NCI-H2107 treated with DMSO at 0.1 percent for 48 hours (cell line): ENCODE measurements at regions not wholly inside any gene's neighbourhood (a gene's known extent, or its start where the extent isn't known, plus 50 kb on each side); places are given as distances from the start of the nearest gene placed in this dataset.

Experiments used
- DNase-seq: peaks from one replicate; lab custom pipeline; 2025; ENCODE audit not compliant: unreplicated experiment; lab: John Stamatoyannopoulos, UW

GRCh38 chr2:59627599-59627998 lies 925.9 kb downstream of the BCL11A start:
- DNase-seq = no peak

DNA sequence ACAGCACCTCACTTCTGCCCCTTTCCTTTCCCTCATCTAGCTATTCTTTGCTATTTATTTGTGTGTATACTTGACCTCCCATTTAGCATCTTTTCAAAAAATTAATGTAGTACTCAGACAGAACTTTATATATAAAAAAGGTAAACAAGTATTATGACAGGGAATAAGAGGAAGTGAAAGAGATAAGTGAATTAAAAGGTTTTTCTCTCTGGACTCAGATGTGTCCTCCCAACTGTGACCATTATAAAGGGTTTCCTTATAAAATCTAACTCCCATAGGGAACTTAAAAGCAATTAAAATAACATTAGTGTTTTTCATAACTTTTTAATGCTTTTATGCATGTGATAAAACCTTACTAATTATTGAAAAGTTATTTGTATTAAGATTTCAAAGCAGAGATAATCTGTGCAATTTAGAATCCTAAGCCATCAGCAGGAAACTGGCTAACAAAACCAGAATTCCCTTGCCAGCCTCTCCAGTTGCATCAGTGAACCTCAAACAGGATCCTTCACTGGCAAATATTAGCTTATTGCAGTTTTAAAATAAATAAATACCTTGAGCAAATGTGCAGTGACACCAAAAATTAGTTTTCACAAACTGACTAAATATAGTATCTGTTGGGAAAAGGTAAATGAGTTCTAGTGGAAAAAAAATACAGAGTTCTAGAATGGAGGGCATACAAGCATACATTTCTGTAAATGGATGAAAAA lies 930.7 kb downstream of the BCL11A start:
- no peak for DNase-seq

GRCh38 chr2:59604123-59604522 lies 949.3 kb downstream of the BCL11A start:
- DNase-seq = no peak

- DNase-seq = no peak
Measured at GRCh38 chr2:59594671-59595222, 958.7 kb downstream of the BCL11A start.

DNA sequence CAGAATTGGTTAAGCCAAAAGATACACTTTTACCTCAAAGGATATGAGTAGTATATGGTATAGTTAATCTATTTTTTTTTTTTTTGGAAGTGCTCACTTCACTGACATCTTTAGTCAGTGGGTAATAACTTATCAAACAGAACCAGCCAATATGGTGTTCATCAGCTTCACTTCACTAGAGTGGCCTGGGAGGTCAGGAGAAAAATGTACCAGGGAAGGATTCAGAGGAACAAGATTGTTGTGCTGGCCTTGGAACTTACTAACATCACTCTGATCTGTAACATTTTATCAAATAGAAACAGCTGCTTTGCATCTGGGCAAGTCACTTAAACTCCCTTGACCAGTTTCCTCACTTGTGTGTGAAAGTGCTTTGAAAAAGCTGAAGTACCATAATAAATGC lies 962.7 kb downstream of the BCL11A start:
- no peak for DNase-seq

DNA sequence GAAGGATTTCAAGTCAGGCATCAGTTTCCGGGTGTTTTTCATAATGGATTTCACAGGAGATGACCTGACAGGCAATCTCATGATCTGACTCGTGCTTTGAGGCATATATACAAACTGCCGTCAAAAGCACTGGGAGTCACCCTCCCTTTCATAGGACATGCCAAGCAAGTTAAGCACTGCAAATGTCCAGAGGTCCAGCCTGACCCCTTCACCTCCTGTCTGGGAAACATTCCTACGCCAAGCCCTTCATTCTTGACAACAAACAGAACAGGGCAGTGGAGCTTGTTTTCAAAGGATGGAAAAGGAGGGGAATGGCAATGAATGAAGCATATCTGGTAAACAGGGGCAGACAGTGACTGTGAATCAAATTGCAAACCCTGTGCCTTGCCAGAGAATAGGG lies 963.6 kb downstream of the BCL11A start:
- no peak for DNase-seq

GRCh38 chr2:59588286-59588685 lies 965.2 kb downstream of the BCL11A start:
- DNase-seq = no peak

GRCh38 chr2:59586176-59586575 lies 967.3 kb downstream of the BCL11A start:
- DNase-seq = no peak

DNA sequence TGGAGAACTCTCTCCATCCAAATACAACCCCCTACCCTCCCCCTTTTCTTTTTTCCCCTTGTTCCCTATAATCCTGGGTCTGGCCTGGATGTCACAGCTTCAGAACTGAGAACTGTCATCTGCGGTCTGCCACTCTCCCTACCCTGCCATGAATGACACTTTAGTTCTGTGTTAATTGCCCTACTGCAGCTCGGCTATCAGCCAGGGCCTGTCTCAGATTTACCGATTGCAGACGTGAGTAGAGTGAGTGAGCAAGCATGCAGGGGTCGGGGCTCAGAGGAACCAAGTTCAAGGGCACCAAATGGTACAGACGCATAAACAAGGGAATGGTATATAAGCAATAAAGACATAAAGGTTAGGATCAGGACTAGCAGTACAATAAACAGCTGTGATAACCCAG lies 967.8 kb downstream of the BCL11A start:
- DNase-seq = peak; percentile 65

GRCh38 chr2:59584958-59585357 lies 968.5 kb downstream of the BCL11A start:
- peak; percentile 24 for DNase-seq

GRCh38 chr2:59583173-59583765 lies 970.2 kb downstream of the BCL11A start:
- DNase-seq = no peak

DNA sequence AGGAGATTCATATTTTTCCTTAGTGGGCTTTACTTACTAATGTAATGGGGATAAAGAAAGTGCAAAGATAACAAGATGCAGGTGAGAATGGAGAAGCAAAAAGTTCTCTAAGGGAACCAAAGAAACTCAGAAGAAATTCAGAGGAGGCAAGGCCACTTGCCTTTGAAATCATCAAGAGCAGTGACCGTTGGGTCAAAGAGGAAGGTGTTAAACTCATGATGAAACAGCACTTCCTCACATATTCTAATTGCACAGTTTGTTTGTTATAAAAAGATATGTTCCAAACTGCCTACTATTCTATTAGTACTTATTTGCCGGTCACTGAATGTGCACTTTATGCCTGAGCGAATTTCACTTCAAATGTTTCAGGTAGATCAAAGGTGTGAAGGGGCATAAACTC lies 975.1 kb downstream of the BCL11A start:
- no peak for DNase-seq

- no peak for DNase-seq
Measured at GRCh38 chr2:59575191-59575590, 978.3 kb downstream of the BCL11A start.

DNA sequence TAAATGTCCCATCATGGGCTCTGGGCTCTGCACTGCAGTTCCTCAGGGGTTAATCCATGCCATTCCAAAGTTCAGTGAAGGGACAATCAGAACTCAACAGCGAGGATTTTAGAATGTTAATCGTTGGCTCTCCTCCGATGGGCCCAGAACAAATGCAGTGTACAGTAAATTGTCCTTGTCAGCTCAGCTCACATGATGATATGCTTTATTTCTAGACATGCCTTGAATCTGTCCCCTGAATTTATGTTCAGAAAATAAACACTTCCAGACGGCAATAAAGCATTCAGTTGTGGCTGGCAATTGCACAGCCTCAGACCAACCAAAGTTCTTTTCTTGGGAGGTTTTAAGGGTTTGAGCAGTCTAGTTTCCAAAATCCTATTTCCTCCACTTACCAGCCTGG lies 981.2 kb downstream of the BCL11A start:
- DNase-seq = no peak

DNA sequence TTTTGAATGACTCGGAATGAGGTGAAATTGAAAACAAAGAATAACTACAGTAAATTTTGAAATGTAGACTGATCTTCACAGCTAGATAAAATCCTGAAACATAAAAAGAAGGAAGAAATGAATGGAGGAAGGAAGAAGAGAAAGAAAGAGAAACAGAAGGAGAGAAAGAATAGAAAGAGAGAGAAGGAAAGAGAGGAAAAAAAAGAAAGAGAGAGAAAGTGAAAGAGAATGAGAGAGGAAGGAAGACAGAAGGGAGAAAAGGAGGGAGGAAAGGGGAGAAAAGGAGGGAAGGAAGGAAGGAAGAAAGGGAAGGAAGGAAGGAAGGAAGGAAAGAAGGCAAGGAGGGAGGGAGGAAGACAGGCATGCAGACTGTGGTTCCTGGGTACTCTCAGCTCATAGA lies 982.6 kb downstream of the BCL11A start:
- DNase-seq = no peak

DNA sequence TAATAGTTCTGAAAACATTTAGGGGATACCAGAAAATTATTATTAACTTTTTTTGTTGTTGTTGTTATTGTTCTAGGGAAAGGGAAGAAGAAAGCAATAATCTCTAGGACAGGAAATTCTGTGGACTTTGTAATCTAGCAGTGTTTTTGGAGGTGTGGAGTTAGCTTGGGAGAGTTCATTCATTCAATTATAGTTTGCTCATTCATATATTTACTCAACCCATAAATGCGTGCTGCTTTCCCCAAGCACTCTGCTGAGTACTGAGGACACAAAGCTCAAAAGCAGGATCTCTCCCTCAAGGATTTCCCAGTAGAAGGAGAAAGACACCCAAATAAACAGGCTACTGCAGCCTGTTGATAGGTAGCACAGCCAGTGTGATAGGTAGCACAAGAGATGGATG lies 984.3 kb downstream of the BCL11A start:
- no peak for DNase-seq

DNA sequence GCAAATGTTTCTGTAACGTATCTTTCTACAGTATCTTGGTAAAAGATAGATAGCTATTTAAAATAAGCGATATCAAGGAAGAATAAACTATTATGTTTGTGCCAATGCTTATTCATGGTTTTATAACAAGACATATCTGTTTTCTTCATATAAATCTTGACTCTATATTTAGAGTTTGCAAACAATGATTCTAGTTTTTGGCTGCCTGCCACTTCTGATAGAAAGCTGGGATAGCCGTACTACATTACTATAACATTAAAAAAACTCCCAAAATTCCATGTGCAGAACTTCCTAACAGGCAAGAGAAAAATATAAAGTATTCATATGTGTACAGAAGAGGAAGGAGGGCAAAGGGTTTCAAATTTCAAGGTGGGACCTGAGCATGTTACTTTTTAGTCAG lies 985.0 kb downstream of the BCL11A start:
- no peak for DNase-seq

DNA sequence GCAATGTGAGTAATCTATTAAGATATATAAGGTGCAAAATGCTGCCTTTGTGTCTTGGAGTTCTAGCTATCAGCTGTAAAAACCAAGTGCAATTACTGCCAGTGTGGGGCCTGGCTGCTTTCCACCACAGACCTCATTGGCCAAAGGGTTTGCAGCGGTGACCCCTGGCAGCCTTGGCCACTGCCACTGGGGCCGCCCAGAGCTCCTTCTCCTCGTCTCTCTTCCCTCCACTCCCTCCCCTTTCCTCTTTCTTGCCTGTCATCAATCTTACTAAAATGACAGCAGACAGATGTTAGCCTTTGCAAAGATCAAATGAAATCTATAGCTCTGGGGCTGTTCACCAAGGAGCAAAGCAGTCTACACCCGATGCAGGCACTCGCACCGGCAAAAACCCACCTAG lies 986.3 kb downstream of the BCL11A start:
- DNase-seq = no peak

DNA sequence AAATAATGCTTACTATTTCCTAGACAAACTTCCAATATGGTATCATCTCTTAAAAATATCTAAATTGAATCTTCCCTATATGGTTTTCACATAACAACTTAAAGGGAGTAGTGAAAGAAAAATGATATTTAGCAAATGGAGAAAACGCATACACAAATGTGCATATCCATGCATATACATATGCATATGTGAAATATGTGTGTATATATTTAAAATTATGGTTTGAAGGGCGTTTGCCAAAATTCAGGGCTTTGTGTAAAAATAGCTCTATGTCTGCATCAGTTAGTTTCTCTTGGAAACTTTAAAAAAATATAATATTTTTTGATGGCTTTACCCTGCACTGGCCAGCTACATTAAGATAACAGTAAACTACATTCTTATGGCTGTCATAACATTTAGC lies 986.7 kb downstream of the BCL11A start:
- DNase-seq = no peak

GRCh38 chr2:59561281-59561680 lies 992.2 kb downstream of the BCL11A start:
- DNase-seq = no peak

- DNase-seq = no peak
Measured at GRCh38 chr2:59560769-59561168, 992.7 kb downstream of the BCL11A start.

- no peak for DNase-seq
Measured at GRCh38 chr2:59540864-59541263, 1012.6 kb downstream of the BCL11A start.
